GM21737 (cell line): ENCODE measurements at regions not wholly inside any gene's neighbourhood (a gene's known extent, or its start where the extent isn't known, plus 50 kb on each side); places are given as distances from the start of the nearest gene placed in this dataset.
"Not testable (repeated sequence)": the region's sequence is repeated elsewhere in the genome, so short reads cannot be mapped to it uniquely, and the experiment has no call there.

ENCODE experiments used
- ATAC-seq: cut with Tn5 transposase; IDR thresholded peaks from one replicate; pipeline ENCODE4 v1.9.1; 2021; ENCODE audit warnings: mild to moderate bottlenecking, moderate library complexity; ENCODE audit not compliant: unreplicated experiment

GRCh38 chr5:106489004-106489403 is 1181.7 kb downstream of the EFNA5 start:
- no peak for ATAC-seq

- ATAC-seq = no peak
Observed at GRCh38 chr5:106488407-106488806, 1182.3 kb downstream of the EFNA5 start.

DNA sequence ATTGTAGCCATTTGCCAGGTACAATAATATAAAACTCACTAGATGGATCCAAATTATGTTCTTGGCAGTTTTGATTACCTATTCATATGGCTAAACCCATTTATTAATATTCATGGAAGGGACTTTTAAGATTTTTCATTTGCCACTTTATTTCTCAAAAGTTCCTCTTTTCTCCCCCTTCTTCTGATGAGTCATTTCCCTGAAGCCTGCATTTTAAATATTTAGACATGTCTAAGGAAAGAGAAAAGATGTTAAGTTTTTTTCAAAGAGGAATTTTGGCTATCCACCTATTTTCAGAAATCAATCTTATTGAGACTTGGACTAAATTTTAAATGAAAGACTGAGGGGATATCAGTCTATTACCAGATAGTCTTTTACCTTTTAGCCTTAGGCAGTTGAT is 1189.4 kb downstream of the EFNA5 start:
- ATAC-seq = no peak

GRCh38 chr5:106476630-106477029 is 1194.1 kb downstream of the EFNA5 start:
- no peak for ATAC-seq

GRCh38 chr5:106474066-106474465 is 1196.7 kb downstream of the EFNA5 start:
- ATAC-seq = no peak

DNA sequence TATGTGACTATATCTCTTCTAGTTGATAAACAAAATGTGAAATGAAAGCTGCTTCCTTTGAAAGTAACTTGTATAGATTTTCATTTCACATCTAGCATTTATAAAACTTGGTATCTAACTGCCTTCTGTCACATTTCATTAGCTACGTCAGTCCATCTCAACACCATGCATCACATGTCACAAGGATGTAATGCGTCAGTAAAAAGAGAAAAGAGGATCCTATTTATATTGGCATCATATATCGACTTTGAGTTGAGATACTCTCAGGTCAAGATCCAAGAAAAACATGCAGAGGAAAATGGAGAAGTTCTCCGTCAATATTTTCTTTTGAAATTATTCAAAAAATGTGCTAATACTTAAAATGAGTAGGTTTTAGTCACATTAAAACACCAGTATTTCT is 1211.2 kb downstream of the EFNA5 start:
- no peak for ATAC-seq

DNA sequence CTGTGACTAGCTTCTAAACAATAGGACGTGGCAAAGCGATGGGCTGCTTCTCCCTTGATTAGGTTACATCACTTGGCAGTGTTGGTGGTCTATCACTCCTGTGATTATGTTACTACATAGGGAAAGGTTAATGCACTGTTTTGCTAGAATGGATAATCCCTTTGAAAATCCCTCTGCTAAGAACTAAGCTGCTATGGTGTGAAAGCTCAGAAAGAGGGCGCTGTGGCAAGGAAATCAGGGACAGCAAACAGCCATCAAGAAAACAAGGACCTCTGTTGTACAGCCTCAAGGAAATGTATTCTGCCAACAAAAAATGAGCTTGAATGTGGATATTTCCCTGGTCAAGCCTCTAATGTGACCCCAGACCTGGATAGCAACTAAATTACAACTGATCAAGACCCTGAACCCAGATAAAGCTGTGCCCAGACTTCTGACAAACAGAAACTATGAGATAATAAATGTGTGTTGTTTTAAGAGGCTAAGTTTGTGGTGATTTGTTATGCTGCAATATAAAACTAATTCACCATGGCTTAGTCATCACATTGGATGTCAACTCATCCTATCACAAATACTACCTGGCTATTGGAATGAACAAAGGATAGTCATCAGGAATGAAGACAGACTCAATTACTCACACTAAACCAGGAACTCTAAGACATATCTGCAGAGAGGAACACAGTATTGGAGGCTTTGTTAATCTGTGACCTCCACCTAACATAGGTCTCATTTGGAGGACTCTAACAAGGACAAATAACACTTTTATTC is 1215.9 kb downstream of the EFNA5 start:
- no peak for ATAC-seq

DNA sequence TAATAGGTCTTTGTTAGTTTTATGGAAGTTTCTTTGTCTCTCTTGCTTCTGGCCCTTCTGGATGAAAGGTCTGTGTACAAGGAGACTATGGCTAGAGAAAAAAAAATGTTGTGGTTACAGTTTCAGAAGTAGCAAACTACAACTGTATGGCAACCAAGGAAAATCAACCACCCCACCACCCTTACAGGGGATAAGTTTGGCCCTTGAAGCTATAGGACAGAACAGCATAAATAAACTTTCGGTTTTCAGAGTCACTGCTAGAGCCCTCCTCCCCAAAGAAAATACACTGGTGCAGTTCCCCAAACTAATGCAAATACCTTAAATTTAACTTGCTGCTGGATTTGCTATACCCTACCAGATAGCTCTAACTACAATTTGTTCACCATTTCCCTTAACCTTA is 1216.7 kb downstream of the EFNA5 start:
- no peak for ATAC-seq

GRCh38 chr5:106451998-106452397 is 1218.7 kb downstream of the EFNA5 start:
- ATAC-seq = no peak

DNA sequence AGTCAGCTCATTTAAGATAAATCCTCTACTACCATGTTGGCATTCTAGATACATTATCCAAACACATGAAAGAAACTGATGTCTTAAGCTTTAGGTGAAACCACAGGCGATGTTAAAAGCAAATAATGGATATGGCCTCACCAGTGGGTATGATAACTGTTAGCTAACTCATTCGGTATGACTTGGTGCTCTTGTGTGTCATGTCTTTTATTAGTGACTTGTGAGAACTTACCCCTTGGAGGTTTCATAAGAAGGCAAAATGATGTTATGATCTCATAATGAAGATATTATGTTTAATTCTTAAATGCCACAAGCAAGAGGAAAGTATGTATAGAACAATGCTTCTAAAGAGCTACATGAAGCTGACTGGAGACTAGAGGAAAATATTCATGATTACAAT is 1227.0 kb downstream of the EFNA5 start:
- ATAC-seq = no peak

GRCh38 chr5:106435185-106435584 is 1235.6 kb downstream of the EFNA5 start:
- ATAC-seq = no peak

DNA sequence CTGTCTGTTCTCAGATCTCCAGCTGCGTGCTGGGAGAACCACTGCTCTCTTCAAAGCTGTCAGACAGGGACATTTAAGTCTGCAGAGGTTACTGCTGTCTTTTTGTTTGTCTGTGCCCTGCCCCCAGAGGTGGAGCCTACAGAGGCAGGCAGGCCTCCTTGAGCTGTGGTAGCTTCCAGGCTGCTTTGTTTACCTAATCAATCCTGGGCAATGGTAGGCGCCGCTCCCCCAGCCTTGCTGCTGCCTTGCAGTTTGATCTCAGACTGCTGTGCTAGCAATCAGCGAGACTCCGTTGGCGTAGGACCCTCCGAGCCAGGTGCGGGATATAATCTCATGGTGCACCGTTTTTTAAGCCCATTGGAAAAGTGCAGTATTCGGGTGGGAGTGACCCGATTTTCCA is 1240.0 kb downstream of the EFNA5 start:
- ATAC-seq = not testable (repeated sequence)

DNA sequence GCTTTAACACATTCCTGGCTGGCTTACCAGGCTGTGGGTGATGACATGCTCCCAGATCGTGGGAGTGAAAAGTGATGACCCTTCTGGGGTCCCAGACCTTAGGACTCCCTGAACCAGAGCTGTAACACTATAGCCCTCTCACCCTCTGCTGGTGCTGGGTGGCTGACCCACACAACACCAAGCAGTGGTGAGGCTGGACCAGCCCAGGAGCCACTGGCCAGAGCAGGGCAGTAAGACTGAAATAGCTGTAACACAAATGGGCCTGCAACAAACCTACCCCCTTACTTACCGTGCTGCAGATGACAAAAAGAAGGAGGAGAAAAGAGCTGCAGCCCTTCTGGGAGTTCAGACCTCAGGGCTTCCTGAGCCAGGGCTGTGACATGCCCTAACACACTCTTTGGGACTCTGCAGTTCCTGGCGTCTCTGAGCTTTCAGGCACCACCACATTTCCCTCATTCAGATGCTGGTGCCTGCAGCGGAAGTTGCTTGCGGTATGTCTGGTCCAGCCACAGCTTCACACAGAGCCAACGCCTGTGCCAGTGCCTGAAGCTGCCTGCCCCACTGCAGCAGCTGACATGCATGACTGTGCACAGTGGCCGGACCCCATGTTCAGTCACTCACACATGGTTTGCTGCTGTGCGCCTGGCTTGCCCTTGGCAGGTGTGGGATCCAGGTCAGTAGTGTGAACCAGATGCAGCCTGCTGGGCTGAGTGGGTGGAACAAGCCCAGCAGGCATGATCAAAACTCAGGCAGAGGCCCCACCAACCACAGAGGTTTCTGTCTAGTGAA is 1247.4 kb downstream of the EFNA5 start:
- ATAC-seq = no peak

DNA sequence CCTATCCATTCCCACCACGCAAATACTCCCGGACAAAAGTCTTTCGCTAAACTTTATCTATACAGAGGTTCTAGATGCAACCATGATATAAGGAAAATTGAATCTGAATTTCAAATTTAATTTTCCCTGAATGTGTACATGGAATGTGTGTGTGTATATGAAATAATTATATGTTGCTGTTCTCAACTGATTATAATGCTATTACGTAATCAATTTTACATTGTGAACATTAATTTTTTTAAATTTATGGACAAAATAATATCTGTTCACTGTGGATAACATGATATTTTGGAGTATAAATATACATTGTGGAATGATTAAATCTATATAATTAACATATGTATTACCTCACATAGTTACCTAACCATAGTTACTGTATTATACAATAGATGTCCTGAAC is 1250.6 kb downstream of the EFNA5 start:
- ATAC-seq = no peak

DNA sequence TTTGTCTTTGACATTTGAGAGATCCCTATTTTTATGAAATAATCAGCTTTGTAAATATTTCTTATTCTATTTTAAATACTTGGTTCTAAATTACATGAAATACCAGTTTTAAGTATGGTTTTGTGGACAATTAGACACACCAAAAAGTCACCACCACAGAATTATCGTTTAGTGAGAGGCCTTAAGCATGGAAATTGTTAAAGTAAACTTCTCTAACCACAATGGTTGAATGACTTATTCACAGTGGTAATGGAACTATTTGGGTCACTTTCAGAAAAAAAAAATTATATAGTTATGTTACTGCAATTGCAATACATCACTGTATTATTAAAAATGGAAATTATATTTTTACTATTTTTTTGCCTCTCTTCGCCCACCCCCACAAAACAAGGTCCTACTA is 1252.5 kb downstream of the EFNA5 start:
- no peak for ATAC-seq

GRCh38 chr5:106417566-106417965 is 1253.2 kb downstream of the EFNA5 start:
- ATAC-seq = no peak

DNA sequence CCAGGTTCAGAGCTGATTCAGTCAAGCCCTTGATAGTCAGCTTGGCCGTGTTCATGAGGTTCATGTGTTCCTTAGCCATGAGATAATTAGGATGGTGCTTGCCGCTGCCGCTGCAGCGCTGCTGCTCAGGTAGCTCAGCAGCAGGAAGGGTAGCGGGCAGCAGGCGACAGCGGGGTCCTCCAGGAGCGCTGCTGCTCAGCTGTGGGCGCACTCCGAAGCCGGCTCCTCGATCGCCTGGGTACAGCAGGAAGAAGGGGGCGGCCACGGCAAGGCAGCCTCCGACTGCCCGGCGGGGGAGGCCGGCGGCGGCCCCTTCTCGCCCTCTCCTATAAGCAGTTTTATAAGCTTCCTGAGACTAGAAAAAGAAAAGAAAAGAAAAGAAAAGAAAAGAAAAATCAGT is 1253.6 kb downstream of the EFNA5 start:
- ATAC-seq = no peak

- ATAC-seq = no peak
Observed at GRCh38 chr5:106415541-106415940, 1255.2 kb downstream of the EFNA5 start.

GRCh38 chr5:106414342-106414741 is 1256.4 kb downstream of the EFNA5 start:
- no peak for ATAC-seq

GRCh38 chr5:106412606-106413005 is 1258.1 kb downstream of the EFNA5 start:
- ATAC-seq = no peak

GRCh38 chr5:106408570-106408969 is 1262.2 kb downstream of the EFNA5 start:
- no peak for ATAC-seq

GRCh38 chr5:106408141-106408540 is 1262.6 kb downstream of the EFNA5 start:
- ATAC-seq = no peak
